Activated CD4-positive, alpha-beta T cell treated with anti-CD3 and anti-CD28 coated beads, Interleukin-2, amount 50 U/mL, for 48 hours (primary cell): ENCODE measurements at regions not wholly inside any gene's neighbourhood (a gene's known extent, or its start where the extent isn't known, plus 50 kb on each side); places are given as distances from the start of the nearest gene placed in this dataset.
"Not testable (repeated sequence)": the region's sequence is repeated elsewhere in the genome, so short reads cannot be mapped to it uniquely, and the experiment has no call there.

Experiments used
- DNase-seq, 2 experiments: peaks; one replicate each; pipeline ENCODE4 v3.0.0-alpha.2; 2020

- no peak for DNase-seq
Measured at GRCh38 chr12:47343684-47344567, 264.2 kb upstream of the AMIGO2 start.

GRCh38 chr12:47340411-47341015 is 260.8 kb upstream of the AMIGO2 start:
- DNase-seq, result no peak

- DNase-seq, result no peak
Measured at GRCh38 chr12:47337581-47337980, 257.8 kb upstream of the AMIGO2 start.

GRCh38 chr12:47333271-47333858 is 253.6 kb upstream of the AMIGO2 start:
- not testable (repeated sequence) for DNase-seq

- DNase-seq, result no peak
Measured at GRCh38 chr12:47328831-47329545, 249.2 kb upstream of the AMIGO2 start.

GRCh38 chr12:47326190-47326589 is 246.4 kb upstream of the AMIGO2 start:
- no peak for DNase-seq

- no peak for DNase-seq
Measured at GRCh38 chr12:47323802-47324201, 244.0 kb upstream of the AMIGO2 start.

- no peak for DNase-seq
Measured at GRCh38 chr12:47321436-47321835, 241.7 kb upstream of the AMIGO2 start.

- no peak for DNase-seq
Measured at GRCh38 chr12:47319746-47320145, 240.0 kb upstream of the AMIGO2 start.

- no peak for DNase-seq
Measured at GRCh38 chr12:47318963-47319362, 239.2 kb upstream of the AMIGO2 start.

GRCh38 chr12:47317175-47317915 is 237.6 kb upstream of the AMIGO2 start:
- no peak for DNase-seq

GRCh38 chr12:47316609-47317049 is 236.9 kb upstream of the AMIGO2 start:
- no peak for DNase-seq

- DNase-seq, result no peak
Measured at GRCh38 chr12:47314996-47315395, 235.2 kb upstream of the AMIGO2 start.

- no peak for DNase-seq
Measured at GRCh38 chr12:47312808-47313426, 233.2 kb upstream of the AMIGO2 start.

GRCh38 chr12:47312147-47312546 is 232.4 kb upstream of the AMIGO2 start:
- DNase-seq, result no peak

- no peak for DNase-seq
Measured at GRCh38 chr12:47311568-47311967, 231.8 kb upstream of the AMIGO2 start.

- DNase-seq, result no peak
Measured at GRCh38 chr12:47311010-47311409, 231.3 kb upstream of the AMIGO2 start.

GRCh38 chr12:47308672-47309071 is 228.9 kb upstream of the AMIGO2 start:
- no peak for DNase-seq

- DNase-seq, result peak; percentile 49 to 60
Measured at GRCh38 chr12:47307680-47308399, 228.1 kb upstream of the AMIGO2 start.

GRCh38 chr12:47306773-47307679 is 227.3 kb upstream of the AMIGO2 start:
- peak; percentile 74 to 80 for DNase-seq
